HEK293 (cell line): ENCODE measurements at regions not wholly inside any gene's neighbourhood (a gene's known extent, or its start where the extent isn't known, plus 50 kb on each side); places are given as distances from the start of the nearest gene placed in this dataset.

ENCODE experiments used
- CTCF ChIA-PET: fragments of 350-600 bp; formaldehyde crosslinking; extraction: SDS; loops from one replicate; lab custom pipeline; 2021; ENCODE audit warnings: antibody characterized with exemption; lab: Yijun Ruan, JAX
- POLR2A ChIA-PET: fragments of 300-600 bp; formaldehyde crosslinking; extraction: SDS; loops from one replicate; lab custom pipeline; 2020; ENCODE audit warnings: antibody characterized with exemption, inconsistent platforms; lab: Yijun Ruan, JAX
- H3K27ac ChIP-seq: fragments of 200-500 bp; sonication (Bioruptor generic); 2 replicates; pipeline ENCODE4 v1.5.1; 2014; ENCODE audit warnings: low read depth, low read length, control low read depth, inconsistent platforms; ENCODE audit errors: extremely low read depth
- H3K36me3 ChIP-seq, 2 experiments: fragments of 200-500 bp in 1 of 2; sonication (Bioruptor generic) in 1 of 2; 1 replicate in 1 of 2; 2 replicates in 1 of 2; pipeline ENCODE4 v1.5.1; 2014 to 2017; ENCODE audit warnings: inconsistent platforms in 2 of 2, low read length in 2 of 2; ENCODE audit not compliant: control insufficient read depth in 2 of 2, insufficient read depth in 1 of 2
- H3K4me1 ChIP-seq: fragments of 200-500 bp; sonication (Bioruptor generic); 2 replicates; pipeline ENCODE4 v1.5.1; 2014; ENCODE audit warnings: mild to moderate bottlenecking, low read length, inconsistent platforms; ENCODE audit not compliant: control insufficient read depth, insufficient read depth
- H3K4me3 ChIP-seq: 2 replicates; pipeline ENCODE4 v1.5.1; 2011; ENCODE audit warnings: low read depth, mild to moderate bottlenecking, control low read depth, low read length, moderate library complexity
- H3K9me3 ChIP-seq: fragments of 200-500 bp; sonication (Bioruptor generic); 2 replicates; pipeline ENCODE4 v1.5.1; 2014; ENCODE audit warnings: low read depth, low read length, inconsistent platforms; ENCODE audit not compliant: control insufficient read depth, insufficient read depth
- FEZF1 ChIP-seq: fragments of 450-650 bp; formaldehyde crosslinking; IDR thresholded peaks from 2 replicates; pipeline ENCODE4 v1.5.1; 2016; ENCODE audit warnings: missing biosample characterization, missing genetic modification characterization
- IKZF3 ChIP-seq: fragments of 450-650 bp; IDR thresholded peaks from 2 replicates; pipeline ENCODE4 v1.5.0; 2018; ENCODE audit warnings: missing biosample characterization, mild to moderate bottlenecking, missing genetic modification characterization, moderate library complexity
- SCRT2 ChIP-seq: fragments of 450-650 bp; formaldehyde crosslinking; IDR thresholded peaks from 2 replicates; pipeline ENCODE4 v1.5.1; 2016; ENCODE audit warnings: missing biosample characterization, missing genetic modification characterization
- SP7 ChIP-seq: fragments of 450-650 bp; formaldehyde crosslinking; IDR thresholded peaks from 2 replicates; pipeline ENCODE4 v1.5.1; 2016; ENCODE audit warnings: missing biosample characterization, missing genetic modification characterization
- ZNF16 ChIP-seq: fragments of 450-650 bp; formaldehyde crosslinking; IDR thresholded peaks from 2 replicates; pipeline ENCODE4 v1.5.1; 2016; ENCODE audit warnings: low read depth, missing biosample characterization, missing genetic modification characterization
- ZNF239 ChIP-seq: fragments of 450-650 bp; formaldehyde crosslinking; IDR thresholded peaks from 2 replicates; pipeline ENCODE4 v1.5.1; 2016; ENCODE audit warnings: missing biosample characterization, missing genetic modification characterization
- ZNF292 ChIP-seq: fragments of 450-650 bp; formaldehyde crosslinking; IDR thresholded peaks from 2 replicates; pipeline ENCODE4 v1.5.1; 2016; ENCODE audit warnings: low read depth, missing biosample characterization, missing genetic modification characterization, borderline replicate concordance
- ZNF426 ChIP-seq: fragments of 450-650 bp; formaldehyde crosslinking; IDR thresholded peaks from 2 replicates; pipeline ENCODE4 v1.5.1; 2017; ENCODE audit warnings: missing biosample characterization, missing genetic modification characterization, mild to moderate bottlenecking, inconsistent platforms, moderate library complexity
- ZNF510 ChIP-seq: fragments of 450-650 bp; formaldehyde crosslinking; IDR thresholded peaks from 2 replicates; pipeline ENCODE4 v1.5.1; 2018; ENCODE audit warnings: mild to moderate bottlenecking, missing genetic modification characterization, missing biosample characterization; ENCODE audit not compliant: insufficient replicate concordance
- ZNF560 ChIP-seq: fragments of 450-650 bp; formaldehyde crosslinking; IDR thresholded peaks from 2 replicates; pipeline ENCODE4 v1.5.1; 2017; ENCODE audit warnings: missing biosample characterization, missing genetic modification characterization, borderline replicate concordance
- ZNF624 ChIP-seq: fragments of 450-650 bp; formaldehyde crosslinking; IDR thresholded peaks from 2 replicates; pipeline ENCODE4 v1.5.1; 2017; ENCODE audit warnings: missing biosample characterization, missing genetic modification characterization
- TF ChIP-seq, protein P1 (sequence below): fragments of 450-650 bp; formaldehyde crosslinking; IDR thresholded peaks from 2 replicates; pipeline ENCODE4 v1.5.1; 2016; ENCODE audit warnings: missing biosample characterization, missing genetic modification characterization
- TF ChIP-seq, protein P2 (sequence below): fragments of 450-650 bp; formaldehyde crosslinking; IDR thresholded peaks from 2 replicates; pipeline ENCODE4 v1.5.1; 2017; ENCODE audit warnings: missing biosample characterization, missing genetic modification characterization
- TF ChIP-seq, protein P3 (sequence below): fragments of 450-650 bp; formaldehyde crosslinking; IDR thresholded peaks from 2 replicates; pipeline ENCODE4 v1.5.1; 2016; ENCODE audit warnings: missing biosample characterization, missing genetic modification characterization, borderline replicate concordance
- TF ChIP-seq, protein P4 (sequence below): fragments of 450-650 bp; formaldehyde crosslinking; IDR thresholded peaks from 2 replicates; pipeline ENCODE4 v1.5.1; 2016; ENCODE audit warnings: missing biosample characterization, missing genetic modification characterization

DNA sequence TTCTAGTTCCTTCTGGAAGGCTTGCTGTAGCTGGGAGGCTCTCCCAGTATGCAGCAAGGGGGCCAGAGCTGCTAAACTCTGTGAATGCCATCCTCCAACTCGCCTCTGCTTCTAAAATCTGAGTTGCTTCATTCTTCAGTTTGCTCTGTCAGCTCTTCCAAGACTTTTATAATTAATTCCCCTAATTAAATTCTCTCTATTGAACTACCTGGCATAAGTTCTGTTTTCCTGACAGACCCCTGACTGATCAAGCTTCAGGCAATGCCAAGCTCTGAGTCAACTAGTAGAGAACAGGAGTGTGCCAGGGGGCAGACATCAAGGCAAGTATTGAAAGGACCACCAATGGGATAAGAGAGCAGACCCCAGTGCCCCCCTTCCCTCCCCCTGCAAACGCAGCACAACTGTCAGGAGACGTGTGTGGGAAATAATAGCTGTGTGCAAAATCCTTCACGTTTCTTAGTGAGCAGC is 109.3 kb upstream of the TAB2 start:
- ChIA-PET CTCF (no interaction called here), POLR2A (no interaction called here)
- no peaks in the 10 kb centered on the region for H3K9me3 ChIP-seq
- H3K4me1 ChIP-seq, result no peaks in the 10 kb centered on the region
- no peak overlapping the region for H3K4me3 ChIP-seq
- H3K27ac ChIP-seq, result no peak overlapping the region
- TF ChIP-seq ZNF239 (tag by site-specific recombination) (no peak), SCRT2 (no peak), FEZF1 (tag by site-specific recombination) (no peak), ZNF292 (tag by site-specific recombination) (no peak), IKZF3 (tag by site-specific recombination) (no peak), SP7 (tag by site-specific recombination) (no peak), ZNF560 (tag by site-specific recombination) (no peak), ZNF624 (no peak), ZNF426 (tag by site-specific recombination) (no peak), ZNF510 (tag by site-specific recombination) (no peak), ZNF16 (tag by site-specific recombination) (no peak)
- TF ChIP-seq, protein P1, sequence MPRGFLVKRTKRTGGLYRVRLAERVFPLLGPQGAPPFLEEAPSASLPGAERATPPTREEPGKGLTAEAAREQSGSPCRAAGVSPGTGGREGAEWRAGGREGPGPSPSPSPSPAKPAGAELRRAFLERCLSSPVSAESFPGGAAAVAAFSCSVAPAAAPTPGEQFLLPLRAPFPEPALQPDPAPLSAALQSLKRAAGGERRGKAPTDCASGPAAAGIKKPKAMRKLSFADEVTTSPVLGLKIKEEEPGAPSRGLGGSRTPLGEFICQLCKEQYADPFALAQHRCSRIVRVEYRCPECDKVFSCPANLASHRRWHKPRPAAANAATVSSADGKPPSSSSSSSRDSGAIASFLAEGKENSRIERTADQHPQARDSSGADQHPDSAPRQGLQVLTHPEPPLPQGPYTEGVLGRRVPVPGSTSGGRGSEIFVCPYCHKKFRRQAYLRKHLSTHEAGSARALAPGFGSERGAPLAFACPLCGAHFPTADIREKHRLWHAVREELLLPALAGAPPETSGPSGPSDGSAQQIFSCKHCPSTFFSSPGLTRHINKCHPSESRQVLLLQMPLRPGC, result no peak
- TF ChIP-seq, protein P2, sequence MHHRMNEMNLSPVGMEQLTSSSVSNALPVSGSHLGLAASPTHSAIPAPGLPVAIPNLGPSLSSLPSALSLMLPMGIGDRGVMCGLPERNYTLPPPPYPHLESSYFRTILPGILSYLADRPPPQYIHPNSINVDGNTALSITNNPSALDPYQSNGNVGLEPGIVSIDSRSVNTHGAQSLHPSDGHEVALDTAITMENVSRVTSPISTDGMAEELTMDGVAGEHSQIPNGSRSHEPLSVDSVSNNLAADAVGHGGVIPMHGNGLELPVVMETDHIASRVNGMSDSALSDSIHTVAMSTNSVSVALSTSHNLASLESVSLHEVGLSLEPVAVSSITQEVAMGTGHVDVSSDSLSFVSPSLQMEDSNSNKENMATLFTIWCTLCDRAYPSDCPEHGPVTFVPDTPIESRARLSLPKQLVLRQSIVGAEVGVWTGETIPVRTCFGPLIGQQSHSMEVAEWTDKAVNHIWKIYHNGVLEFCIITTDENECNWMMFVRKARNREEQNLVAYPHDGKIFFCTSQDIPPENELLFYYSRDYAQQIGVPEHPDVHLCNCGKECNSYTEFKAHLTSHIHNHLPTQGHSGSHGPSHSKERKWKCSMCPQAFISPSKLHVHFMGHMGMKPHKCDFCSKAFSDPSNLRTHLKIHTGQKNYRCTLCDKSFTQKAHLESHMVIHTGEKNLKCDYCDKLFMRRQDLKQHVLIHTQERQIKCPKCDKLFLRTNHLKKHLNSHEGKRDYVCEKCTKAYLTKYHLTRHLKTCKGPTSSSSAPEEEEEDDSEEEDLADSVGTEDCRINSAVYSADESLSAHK (tag by site-specific recombination), result no peak
- TF ChIP-seq, protein P3, sequence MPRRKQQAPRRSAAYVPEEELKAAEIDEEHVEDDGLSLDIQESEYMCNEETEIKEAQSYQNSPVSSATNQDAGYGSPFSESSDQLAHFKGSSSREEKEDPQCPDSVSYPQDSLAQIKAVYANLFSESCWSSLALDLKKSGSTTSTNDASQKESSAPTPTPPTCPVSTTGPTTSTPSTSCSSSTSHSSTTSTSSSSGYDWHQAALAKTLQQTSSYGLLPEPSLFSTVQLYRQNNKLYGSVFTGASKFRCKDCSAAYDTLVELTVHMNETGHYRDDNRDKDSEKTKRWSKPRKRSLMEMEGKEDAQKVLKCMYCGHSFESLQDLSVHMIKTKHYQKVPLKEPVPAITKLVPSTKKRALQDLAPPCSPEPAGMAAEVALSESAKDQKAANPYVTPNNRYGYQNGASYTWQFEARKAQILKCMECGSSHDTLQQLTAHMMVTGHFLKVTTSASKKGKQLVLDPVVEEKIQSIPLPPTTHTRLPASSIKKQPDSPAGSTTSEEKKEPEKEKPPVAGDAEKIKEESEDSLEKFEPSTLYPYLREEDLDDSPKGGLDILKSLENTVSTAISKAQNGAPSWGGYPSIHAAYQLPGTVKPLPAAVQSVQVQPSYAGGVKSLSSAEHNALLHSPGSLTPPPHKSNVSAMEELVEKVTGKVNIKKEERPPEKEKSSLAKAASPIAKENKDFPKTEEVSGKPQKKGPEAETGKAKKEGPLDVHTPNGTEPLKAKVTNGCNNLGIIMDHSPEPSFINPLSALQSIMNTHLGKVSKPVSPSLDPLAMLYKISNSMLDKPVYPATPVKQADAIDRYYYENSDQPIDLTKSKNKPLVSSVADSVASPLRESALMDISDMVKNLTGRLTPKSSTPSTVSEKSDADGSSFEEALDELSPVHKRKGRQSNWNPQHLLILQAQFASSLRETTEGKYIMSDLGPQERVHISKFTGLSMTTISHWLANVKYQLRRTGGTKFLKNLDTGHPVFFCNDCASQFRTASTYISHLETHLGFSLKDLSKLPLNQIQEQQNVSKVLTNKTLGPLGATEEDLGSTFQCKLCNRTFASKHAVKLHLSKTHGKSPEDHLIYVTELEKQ (tag by site-specific recombination), result no peak
- TF ChIP-seq, protein P4, sequence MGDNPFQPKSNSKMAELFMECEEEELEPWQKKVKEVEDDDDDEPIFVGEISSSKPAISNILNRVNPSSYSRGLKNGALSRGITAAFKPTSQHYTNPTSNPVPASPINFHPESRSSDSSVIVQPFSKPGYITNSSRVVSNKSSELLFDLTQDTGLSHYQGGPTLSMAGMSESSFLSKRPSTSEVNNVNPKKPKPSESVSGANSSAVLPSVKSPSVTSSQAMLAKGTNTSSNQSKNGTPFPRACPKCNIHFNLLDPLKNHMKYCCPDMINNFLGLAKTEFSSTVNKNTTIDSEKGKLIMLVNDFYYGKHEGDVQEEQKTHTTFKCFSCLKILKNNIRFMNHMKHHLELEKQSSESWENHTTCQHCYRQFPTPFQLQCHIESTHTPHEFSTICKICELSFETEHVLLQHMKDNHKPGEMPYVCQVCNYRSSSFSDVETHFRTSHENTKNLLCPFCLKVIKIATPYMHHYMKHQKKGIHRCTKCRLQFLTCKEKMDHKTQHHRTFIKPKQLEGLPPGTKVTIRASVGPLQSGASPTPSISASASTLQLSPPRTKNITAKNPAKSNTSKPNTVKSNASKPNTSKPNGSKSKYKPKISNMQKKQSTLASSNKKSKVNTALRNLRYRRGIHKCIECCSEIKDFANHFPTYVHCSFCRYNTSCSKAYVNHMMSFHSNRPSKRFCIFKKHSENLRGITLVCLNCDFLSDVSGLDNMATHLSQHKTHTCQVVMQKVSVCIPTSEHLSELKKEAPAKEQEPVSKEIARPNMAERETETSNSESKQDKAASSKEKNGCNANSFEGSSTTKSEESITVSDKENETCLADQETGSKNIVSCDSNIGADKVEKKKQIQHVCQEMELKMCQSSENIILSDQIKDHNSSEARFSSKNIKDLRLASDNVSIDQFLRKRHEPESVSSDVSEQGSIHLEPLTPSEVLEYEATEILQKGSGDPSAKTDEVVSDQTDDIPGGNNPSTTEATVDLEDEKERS (tag by site-specific recombination), result no peak
- no peaks in the 10 kb centered on the region for H3K36me3 ChIP-seq
